ENCODE measurements at regions not wholly inside any gene's neighbourhood (a gene's known extent, or its start where the extent isn't known, plus 50 kb on each side); places are given as distances from the start of the nearest gene placed in this dataset.

DNA sequence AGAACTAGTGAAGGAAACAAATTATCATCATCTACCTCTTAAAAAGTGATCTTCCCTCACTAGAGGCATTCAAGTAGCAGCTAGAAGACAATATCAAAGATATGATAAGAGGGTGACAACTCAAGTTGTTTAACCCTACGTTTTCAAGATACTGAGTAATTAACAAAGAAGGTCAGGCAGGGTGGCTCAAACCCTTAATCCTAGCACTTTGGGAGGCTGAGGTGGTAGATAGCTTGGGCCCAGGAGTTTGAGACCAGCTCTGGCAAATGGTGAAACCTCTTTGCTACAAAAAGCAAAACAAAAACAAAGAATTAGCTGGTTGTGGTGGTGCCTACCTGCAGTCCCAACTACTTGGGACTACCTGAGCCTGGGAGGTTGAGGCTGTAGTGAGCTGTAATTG is 408.2 kb upstream of the TUSC1 start:
- Histone ChIP-seq H3K4me1 (ENCODE audit: control insufficient read depth, insufficient read depth, low read length) (no peaks in the 10 kb centered on the region), H3K4me3 (ENCODE audit: low read depth in 2 of 2, low read length in 2 of 2) (no peak overlapping the region), H3K27me3 (ENCODE audit: control insufficient read depth, insufficient read depth, low read length) (no peaks in the 10 kb centered on the region), H3K27ac (ENCODE audit: low read length) (no peak overlapping the region), H3K36me3 (ENCODE audit: control insufficient read depth, insufficient read depth, low read length) (no peaks in the 10 kb centered on the region), H3K9me3 (ENCODE audit: control insufficient read depth, insufficient read depth, low read depth, low read length) (no peaks in the 10 kb centered on the region)
- in situ Hi-C loops (cut with HindIII; ENCODE audit: low pct_unique_long_range_greater_than_20kb, low sequenced_read_pairs) = no loop called here
- BruUV-seq (replicated peaks) = no TSS peak
- POLR2A ChIA-PET = no interaction called here
- no peak for ATAC-seq
- DNase-seq (ENCODE audit: low read depth, low spot score) = no peak
- CTCF ChIA-PET = no interaction called here
- intact Hi-C loops (cut with micrococcal nuclease; ENCODE audit: unreplicated experiment) = no loop called here
- TF ChIP-seq, protein P1, sequence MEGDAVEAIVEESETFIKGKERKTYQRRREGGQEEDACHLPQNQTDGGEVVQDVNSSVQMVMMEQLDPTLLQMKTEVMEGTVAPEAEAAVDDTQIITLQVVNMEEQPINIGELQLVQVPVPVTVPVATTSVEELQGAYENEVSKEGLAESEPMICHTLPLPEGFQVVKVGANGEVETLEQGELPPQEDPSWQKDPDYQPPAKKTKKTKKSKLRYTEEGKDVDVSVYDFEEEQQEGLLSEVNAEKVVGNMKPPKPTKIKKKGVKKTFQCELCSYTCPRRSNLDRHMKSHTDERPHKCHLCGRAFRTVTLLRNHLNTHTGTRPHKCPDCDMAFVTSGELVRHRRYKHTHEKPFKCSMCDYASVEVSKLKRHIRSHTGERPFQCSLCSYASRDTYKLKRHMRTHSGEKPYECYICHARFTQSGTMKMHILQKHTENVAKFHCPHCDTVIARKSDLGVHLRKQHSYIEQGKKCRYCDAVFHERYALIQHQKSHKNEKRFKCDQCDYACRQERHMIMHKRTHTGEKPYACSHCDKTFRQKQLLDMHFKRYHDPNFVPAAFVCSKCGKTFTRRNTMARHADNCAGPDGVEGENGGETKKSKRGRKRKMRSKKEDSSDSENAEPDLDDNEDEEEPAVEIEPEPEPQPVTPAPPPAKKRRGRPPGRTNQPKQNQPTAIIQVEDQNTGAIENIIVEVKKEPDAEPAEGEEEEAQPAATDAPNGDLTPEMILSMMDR (IDR thresholded peaks at IDR 0.05) = no peak
- TF ChIP-seq TCF7L2 (IDR thresholded peaks at IDR 0.05; ENCODE audit: low read depth, low read length) = no peak

DNA sequence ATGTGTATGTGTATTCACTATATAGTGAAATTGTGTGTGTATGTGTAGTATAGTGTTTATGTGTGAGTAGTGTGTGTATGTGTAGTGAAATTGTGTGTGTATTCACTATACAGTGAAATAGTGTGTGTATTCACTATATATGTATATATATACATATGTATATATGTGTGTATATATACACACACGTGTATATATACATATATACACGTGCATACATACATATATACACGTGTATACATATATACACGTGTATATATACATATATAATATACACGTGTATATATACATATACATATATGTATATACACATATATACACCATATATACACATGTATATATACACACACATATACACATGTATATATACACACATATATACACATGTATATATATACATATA is 403.6 kb upstream of the TUSC1 start:
- intact Hi-C loops (cut with micrococcal nuclease; ENCODE audit: unreplicated experiment) (no loop called here), in situ Hi-C loops (cut with HindIII; ENCODE audit: low pct_unique_long_range_greater_than_20kb, low sequenced_read_pairs) (no loop called here)
- Histone ChIP-seq H3K4me3 (ENCODE audit: low read depth in 2 of 2, low read length in 2 of 2) (no peak overlapping the region), H3K4me1 (ENCODE audit: control insufficient read depth, insufficient read depth, low read length) (no peaks in the 10 kb centered on the region), H3K36me3 (ENCODE audit: control insufficient read depth, insufficient read depth, low read length) (no peaks in the 10 kb centered on the region), H3K27ac (ENCODE audit: low read length) (no peak overlapping the region), H3K9me3 (ENCODE audit: control insufficient read depth, insufficient read depth, low read depth, low read length) (no peaks in the 10 kb centered on the region), H3K27me3 (ENCODE audit: control insufficient read depth, insufficient read depth, low read length) (no peaks in the 10 kb centered on the region)
- ATAC-seq (no peak), DNase-seq (ENCODE audit: low read depth, low spot score) (no peak)
- no TSS peak for BruUV-seq (replicated peaks)
- ChIA-PET POLR2A (no interaction called here), CTCF (no interaction called here)
- TF ChIP-seq, protein P2, sequence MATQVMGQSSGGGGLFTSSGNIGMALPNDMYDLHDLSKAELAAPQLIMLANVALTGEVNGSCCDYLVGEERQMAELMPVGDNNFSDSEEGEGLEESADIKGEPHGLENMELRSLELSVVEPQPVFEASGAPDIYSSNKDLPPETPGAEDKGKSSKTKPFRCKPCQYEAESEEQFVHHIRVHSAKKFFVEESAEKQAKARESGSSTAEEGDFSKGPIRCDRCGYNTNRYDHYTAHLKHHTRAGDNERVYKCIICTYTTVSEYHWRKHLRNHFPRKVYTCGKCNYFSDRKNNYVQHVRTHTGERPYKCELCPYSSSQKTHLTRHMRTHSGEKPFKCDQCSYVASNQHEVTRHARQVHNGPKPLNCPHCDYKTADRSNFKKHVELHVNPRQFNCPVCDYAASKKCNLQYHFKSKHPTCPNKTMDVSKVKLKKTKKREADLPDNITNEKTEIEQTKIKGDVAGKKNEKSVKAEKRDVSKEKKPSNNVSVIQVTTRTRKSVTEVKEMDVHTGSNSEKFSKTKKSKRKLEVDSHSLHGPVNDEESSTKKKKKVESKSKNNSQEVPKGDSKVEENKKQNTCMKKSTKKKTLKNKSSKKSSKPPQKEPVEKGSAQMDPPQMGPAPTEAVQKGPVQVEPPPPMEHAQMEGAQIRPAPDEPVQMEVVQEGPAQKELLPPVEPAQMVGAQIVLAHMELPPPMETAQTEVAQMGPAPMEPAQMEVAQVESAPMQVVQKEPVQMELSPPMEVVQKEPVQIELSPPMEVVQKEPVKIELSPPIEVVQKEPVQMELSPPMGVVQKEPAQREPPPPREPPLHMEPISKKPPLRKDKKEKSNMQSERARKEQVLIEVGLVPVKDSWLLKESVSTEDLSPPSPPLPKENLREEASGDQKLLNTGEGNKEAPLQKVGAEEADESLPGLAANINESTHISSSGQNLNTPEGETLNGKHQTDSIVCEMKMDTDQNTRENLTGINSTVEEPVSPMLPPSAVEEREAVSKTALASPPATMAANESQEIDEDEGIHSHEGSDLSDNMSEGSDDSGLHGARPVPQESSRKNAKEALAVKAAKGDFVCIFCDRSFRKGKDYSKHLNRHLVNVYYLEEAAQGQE (IDR thresholded peaks at IDR 0.05; ENCODE audit: insufficient read depth in 1 of 2, low read depth in 2 of 2, low read length in 1 of 2) = no peak

DNA sequence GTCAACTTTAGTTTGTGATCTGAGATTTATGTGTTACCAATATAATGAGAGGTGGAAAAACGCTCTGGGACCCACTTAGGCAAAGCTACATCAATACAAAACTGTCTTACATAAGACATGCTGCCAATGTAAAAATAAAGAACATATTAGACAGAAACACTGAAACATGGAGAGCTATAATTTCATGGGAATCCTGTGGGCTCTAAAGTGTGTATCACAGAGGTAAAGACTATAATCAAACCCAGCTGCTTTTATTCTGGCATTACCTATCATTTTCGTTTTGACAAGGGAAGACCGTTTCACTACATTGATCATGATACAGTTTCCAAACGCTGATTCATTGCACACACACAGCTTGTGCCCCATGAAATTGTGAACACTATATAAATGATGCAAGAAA is 400.5 kb upstream of the TUSC1 start:
- H3K4me1 ChIP-seq (ENCODE audit: control insufficient read depth, insufficient read depth, low read length) = no peaks in the 10 kb centered on the region
- intact Hi-C loops (cut with micrococcal nuclease; ENCODE audit: unreplicated experiment) = no loop called here
- H3K27ac ChIP-seq (ENCODE audit: low read length) = no peak overlapping the region
- TF ChIP-seq, protein P1 (IDR thresholded peaks at IDR 0.05) = no peak
- TF ChIP-seq SIN3A (IDR thresholded peaks at IDR 0.05; ENCODE audit: borderline replicate concordance, insufficient read depth, low read depth, low read length) (no peak), TCF7L2 (IDR thresholded peaks at IDR 0.05; ENCODE audit: low read depth, low read length) (no peak), POLR2AphosphoS5 (IDR thresholded peaks at IDR 0.05; ENCODE audit: low read depth, low read length) (no peak)
- TF ChIP-seq, protein P2 (IDR thresholded peaks at IDR 0.05; ENCODE audit: insufficient read depth in 1 of 2, low read depth in 2 of 2, low read length in 1 of 2) = no peak
- no peaks in the 10 kb centered on the region for H3K36me3 ChIP-seq (ENCODE audit: control insufficient read depth, insufficient read depth, low read length)
- no peaks in the 10 kb centered on the region for H3K9me3 ChIP-seq (ENCODE audit: control insufficient read depth, insufficient read depth, low read depth, low read length)
- in situ Hi-C loops (cut with HindIII; ENCODE audit: low pct_unique_long_range_greater_than_20kb, low sequenced_read_pairs) = no loop called here
- no peak overlapping the region for H3K4me3 ChIP-seq (ENCODE audit: low read depth in 2 of 2, low read length in 2 of 2)
- BruUV-seq (replicated peaks) = no TSS peak
- CTCF ChIA-PET = no interaction called here
- no peak for DNase-seq (ENCODE audit: low read depth, low spot score)
- H3K27me3 ChIP-seq (ENCODE audit: control insufficient read depth, insufficient read depth, low read length) = no peaks in the 10 kb centered on the region
- POLR2A ChIA-PET = no interaction called here
- no peak for ATAC-seq
